ENCODE measurements at regions not wholly inside any gene's neighbourhood (a gene's known extent, or its start where the extent isn't known, plus 50 kb on each side); places are given as distances from the start of the nearest gene placed in this dataset.
"Not testable (repeated sequence)": the region's sequence is repeated elsewhere in the genome, so short reads cannot be mapped to it uniquely, and the experiment has no call there.

DNA sequence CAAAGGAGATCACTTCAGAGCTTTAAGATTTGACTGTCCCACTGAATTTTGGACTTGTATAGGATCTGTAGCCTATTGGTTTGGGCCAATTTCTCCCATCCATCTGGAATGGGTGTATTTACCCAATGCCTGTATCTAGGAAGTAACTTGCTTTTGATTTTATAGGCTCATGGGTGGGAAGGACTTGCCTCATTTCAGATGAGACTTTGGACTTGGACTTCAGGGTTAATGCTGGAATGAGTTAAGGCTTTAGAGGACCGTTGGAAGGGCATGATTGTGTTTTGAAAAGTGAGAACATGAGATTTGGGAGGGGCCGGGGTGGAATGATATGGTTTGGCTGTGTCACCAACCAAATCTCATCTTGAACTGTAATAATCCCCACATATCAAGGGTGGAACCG lies 73.8 kb downstream of the ZNF518B start:
- Histone ChIP-seq H3K4me3 (replicated peaks in 1 of 2; ENCODE audit: low read depth in 1 of 2, low read length in 2 of 2) (no peak overlapping the region), H3K36me3 (ENCODE audit: control insufficient read depth in 1 of 2, insufficient read depth in 2 of 2, low read length in 2 of 2) (no peaks in the 10 kb centered on the region), H3K4me1 (ENCODE audit: control insufficient read depth in 1 of 2, insufficient read depth in 2 of 2, low read length in 2 of 2) (no peaks in the 10 kb centered on the region), H3K79me2 (ENCODE audit: insufficient read depth, low read length) (no peaks in the 10 kb centered on the region), H3K9me2 (ENCODE audit: insufficient read depth) (no peaks in the 10 kb centered on the region), H4K20me1 (ENCODE audit: insufficient read depth) (no peaks in the 10 kb centered on the region), H3K27ac (ENCODE audit: low read depth, low read length) (no peak overlapping the region), H2AFZ (ENCODE audit: low read depth, low read length, poor library complexity, severe bottlenecking) (no peak overlapping the region), H3K9me3 (ENCODE audit: control insufficient read depth in 1 of 2, insufficient read depth in 1 of 2, low read depth in 1 of 2, low read length in 2 of 2) (no peaks in the 10 kb centered on the region), H3K4me2 (ENCODE audit: low read length) (no peak overlapping the region), H3K9ac (ENCODE audit: low read length) (no peak overlapping the region), H3K27me3 (ENCODE audit: insufficient read depth, low read length) (peaks cover 22% of the 10 kb centered on the region)
- ChIA-PET RAD21 (ENCODE audit: low non-redundant PET in 1 of 2, low total read pairs in 2 of 2, uncharacterized antibody in 2 of 2, unreplicated experiment in 2 of 2) (no interaction called here), POLR2A (no interaction called here), CTCF (no interaction called here)
- DNase-seq (ENCODE audit: low read depth, low spot score) (no peak), ATAC-seq (no peak)
- TF ChIP-seq, protein P1, sequence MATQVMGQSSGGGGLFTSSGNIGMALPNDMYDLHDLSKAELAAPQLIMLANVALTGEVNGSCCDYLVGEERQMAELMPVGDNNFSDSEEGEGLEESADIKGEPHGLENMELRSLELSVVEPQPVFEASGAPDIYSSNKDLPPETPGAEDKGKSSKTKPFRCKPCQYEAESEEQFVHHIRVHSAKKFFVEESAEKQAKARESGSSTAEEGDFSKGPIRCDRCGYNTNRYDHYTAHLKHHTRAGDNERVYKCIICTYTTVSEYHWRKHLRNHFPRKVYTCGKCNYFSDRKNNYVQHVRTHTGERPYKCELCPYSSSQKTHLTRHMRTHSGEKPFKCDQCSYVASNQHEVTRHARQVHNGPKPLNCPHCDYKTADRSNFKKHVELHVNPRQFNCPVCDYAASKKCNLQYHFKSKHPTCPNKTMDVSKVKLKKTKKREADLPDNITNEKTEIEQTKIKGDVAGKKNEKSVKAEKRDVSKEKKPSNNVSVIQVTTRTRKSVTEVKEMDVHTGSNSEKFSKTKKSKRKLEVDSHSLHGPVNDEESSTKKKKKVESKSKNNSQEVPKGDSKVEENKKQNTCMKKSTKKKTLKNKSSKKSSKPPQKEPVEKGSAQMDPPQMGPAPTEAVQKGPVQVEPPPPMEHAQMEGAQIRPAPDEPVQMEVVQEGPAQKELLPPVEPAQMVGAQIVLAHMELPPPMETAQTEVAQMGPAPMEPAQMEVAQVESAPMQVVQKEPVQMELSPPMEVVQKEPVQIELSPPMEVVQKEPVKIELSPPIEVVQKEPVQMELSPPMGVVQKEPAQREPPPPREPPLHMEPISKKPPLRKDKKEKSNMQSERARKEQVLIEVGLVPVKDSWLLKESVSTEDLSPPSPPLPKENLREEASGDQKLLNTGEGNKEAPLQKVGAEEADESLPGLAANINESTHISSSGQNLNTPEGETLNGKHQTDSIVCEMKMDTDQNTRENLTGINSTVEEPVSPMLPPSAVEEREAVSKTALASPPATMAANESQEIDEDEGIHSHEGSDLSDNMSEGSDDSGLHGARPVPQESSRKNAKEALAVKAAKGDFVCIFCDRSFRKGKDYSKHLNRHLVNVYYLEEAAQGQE (IDR thresholded peaks at IDR 0.05; ENCODE audit: low read depth): no peak
- TF ChIP-seq, protein P2, sequence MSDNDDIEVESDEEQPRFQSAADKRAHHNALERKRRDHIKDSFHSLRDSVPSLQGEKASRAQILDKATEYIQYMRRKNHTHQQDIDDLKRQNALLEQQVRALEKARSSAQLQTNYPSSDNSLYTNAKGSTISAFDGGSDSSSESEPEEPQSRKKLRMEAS (IDR thresholded peaks at IDR 0.05): no peak
- TF ChIP-seq POLR2AphosphoS5 (IDR thresholded peaks at IDR 0.05; ENCODE audit: low read depth, low read length): no peak
- no peak for TF ChIP-seq SRF (IDR thresholded peaks at IDR 0.05; ENCODE audit: low read depth)
- TF ChIP-seq, protein P3, sequence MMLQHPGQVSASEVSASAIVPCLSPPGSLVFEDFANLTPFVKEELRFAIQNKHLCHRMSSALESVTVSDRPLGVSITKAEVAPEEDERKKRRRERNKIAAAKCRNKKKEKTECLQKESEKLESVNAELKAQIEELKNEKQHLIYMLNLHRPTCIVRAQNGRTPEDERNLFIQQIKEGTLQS (IDR thresholded peaks at IDR 0.05): no peak
- TF ChIP-seq EZH2 (IDR thresholded peaks at IDR 0.05): no peak
- no peak for TF ChIP-seq CBX3 (IDR thresholded peaks at IDR 0.05; ENCODE audit: low read depth)
- no peak for TF ChIP-seq POLR2A (IDR thresholded peaks at IDR 0.05; ENCODE audit: borderline replicate concordance, extremely low read depth, insufficient read depth, insufficient read length)
- no peak for TF ChIP-seq ZNF274 (IDR thresholded peaks at IDR 0.05; ENCODE audit: low read depth, low read length)
- no peak for TF ChIP-seq CEBPB (IDR thresholded peaks at IDR 0.05; ENCODE audit: low read depth)
- no peak for TF ChIP-seq TCF7L2 (IDR thresholded peaks at IDR 0.05; ENCODE audit: borderline replicate concordance, extremely low read depth, insufficient read depth, insufficient read length)
- no peak for TF ChIP-seq EGR1 (IDR thresholded peaks at IDR 0.05; ENCODE audit: low read depth)
- no peak for TF ChIP-seq RAD21 (IDR thresholded peaks at IDR 0.05; ENCODE audit: low read depth)
- TF ChIP-seq, protein P4, sequence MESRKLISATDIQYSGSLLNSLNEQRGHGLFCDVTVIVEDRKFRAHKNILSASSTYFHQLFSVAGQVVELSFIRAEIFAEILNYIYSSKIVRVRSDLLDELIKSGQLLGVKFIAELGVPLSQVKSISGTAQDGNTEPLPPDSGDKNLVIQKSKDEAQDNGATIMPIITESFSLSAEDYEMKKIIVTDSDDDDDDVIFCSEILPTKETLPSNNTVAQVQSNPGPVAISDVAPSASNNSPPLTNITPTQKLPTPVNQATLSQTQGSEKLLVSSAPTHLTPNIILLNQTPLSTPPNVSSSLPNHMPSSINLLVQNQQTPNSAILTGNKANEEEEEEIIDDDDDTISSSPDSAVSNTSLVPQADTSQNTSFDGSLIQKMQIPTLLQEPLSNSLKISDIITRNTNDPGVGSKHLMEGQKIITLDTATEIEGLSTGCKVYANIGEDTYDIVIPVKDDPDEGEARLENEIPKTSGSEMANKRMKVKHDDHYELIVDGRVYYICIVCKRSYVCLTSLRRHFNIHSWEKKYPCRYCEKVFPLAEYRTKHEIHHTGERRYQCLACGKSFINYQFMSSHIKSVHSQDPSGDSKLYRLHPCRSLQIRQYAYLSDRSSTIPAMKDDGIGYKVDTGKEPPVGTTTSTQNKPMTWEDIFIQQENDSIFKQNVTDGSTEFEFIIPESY (IDR thresholded peaks at IDR 0.05; ENCODE audit: extremely low read depth, insufficient replicate concordance, low read length): no peak
- no peak for TF ChIP-seq SIN3A (IDR thresholded peaks at IDR 0.05; ENCODE audit: low read depth)
- no peak for TF ChIP-seq ZFX (IDR thresholded peaks at IDR 0.05)
- BruUV-seq (replicated peaks): no TSS peak
- intact Hi-C loops (cut with micrococcal nuclease): no loop called here

DNA sequence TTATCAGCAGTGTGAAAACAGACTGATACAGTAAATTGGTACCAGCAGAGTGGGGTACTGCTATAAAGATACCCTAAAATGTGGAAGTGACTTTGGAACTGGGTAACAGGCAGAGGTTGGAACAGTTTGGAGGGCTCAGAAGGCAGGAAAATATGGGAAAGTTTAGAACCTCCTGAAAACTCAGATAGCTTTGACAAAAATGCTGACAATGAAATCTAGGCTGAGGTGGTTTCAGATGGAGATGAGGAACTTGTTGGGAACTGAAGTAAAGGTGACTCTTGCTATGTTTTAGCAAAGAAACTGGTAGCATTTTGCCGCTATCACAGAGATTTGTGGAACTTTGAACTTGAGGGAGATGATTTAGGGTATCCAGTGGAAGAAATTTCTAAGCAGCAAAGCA lies 75.1 kb downstream of the ZNF518B start:
- CTCF ChIA-PET; H3K4me3 ChIP-seq (replicated peaks in 1 of 2; ENCODE audit: low read depth in 1 of 2, low read length in 2 of 2); H3K4me2 ChIP-seq (ENCODE audit: low read length); RAD21 ChIA-PET (ENCODE audit: low non-redundant PET in 1 of 2, low total read pairs in 2 of 2, uncharacterized antibody in 2 of 2, unreplicated experiment in 2 of 2); H3K9me3 ChIP-seq (ENCODE audit: control insufficient read depth in 1 of 2, insufficient read depth in 1 of 2, low read depth in 1 of 2, low read length in 2 of 2); H3K27ac ChIP-seq (ENCODE audit: low read depth, low read length); H3K9me2 ChIP-seq (ENCODE audit: insufficient read depth); ATAC-seq; H3K79me2 ChIP-seq (ENCODE audit: insufficient read depth, low read length); intact Hi-C loops (cut with micrococcal nuclease); H3K9ac ChIP-seq (ENCODE audit: low read length); DNase-seq (ENCODE audit: low read depth, low spot score); H2AFZ ChIP-seq (ENCODE audit: low read depth, low read length, poor library complexity, severe bottlenecking); POLR2A ChIA-PET; BruUV-seq (replicated peaks); H3K4me1 ChIP-seq (ENCODE audit: control insufficient read depth in 1 of 2, insufficient read depth in 2 of 2, low read length in 2 of 2); H3K36me3 ChIP-seq (ENCODE audit: control insufficient read depth in 1 of 2, insufficient read depth in 2 of 2, low read length in 2 of 2); H4K20me1 ChIP-seq (ENCODE audit: insufficient read depth): not testable (repeated sequence)
- H3K27me3 ChIP-seq (ENCODE audit: insufficient read depth, low read length): peaks cover 25% of the 10 kb centered on the region

Measured in HCT116 (cell line).